IMR-90 (cell line): ENCODE measurements at regions not wholly inside any gene's neighbourhood (a gene's known extent, or its start where the extent isn't known, plus 50 kb on each side); places are given as distances from the start of the nearest gene placed in this dataset.

ENCODE experiments used
- ATAC-seq: fragments of 200-7000 bp; cut with Tn5 transposase; 2 replicates; pipeline ENCODE4 v1.9.1; 2020; ENCODE audit warnings: low read depth, mild to moderate bottlenecking, moderate library complexity
- BruUV-seq: library from RNA; stranded (reverse); fragments of 400-500 nt; replicated peaks from 2 replicates; lab custom pipeline; 2021; lab: Mats Ljungman, UMichigan
- CTCF ChIA-PET: fragments of 300-600 bp; formaldehyde crosslinking; extraction: SDS; loops from one replicate; lab custom pipeline; 2021; ENCODE audit warnings: antibody characterized with exemption; lab: Yijun Ruan, JAX
- POLR2A ChIA-PET: fragments of 300-600 bp; sonication (Branson Sonifier 250); formaldehyde crosslinking; loops from one replicate; lab custom pipeline; 2022; ENCODE audit warnings: antibody characterized with exemption; ENCODE audit not compliant: unreplicated experiment; lab: Charles Lee
- DNase-seq: peaks from one replicate; pipeline ENCODE4 v3.0.0; 2013
- H2AFZ ChIP-seq: replicated peaks from 2 replicates; pipeline ENCODE3; 2013; ENCODE audit warnings: low read length, mild to moderate bottlenecking; ENCODE audit not compliant: poor library complexity
- H2AK5ac ChIP-seq: 2 replicates; pipeline ENCODE4 v1.6.1; 2013; ENCODE audit warnings: low read depth, low read length, inconsistent platforms
- H2AK9ac ChIP-seq: replicated peaks from 2 replicates; pipeline ENCODE3; 2013; ENCODE audit warnings: mild to moderate bottlenecking, low read depth, low read length, moderate library complexity; ENCODE audit not compliant: poor library complexity
- H2BK120ac ChIP-seq: 2 replicates; pipeline ENCODE4 v1.6.1; 2013; ENCODE audit warnings: low read depth, low read length, inconsistent platforms
- H2BK15ac ChIP-seq: 3 replicates; pipeline ENCODE4 v1.6.1; 2013; ENCODE audit warnings: low read depth, low read length, inconsistent platforms
- H2BK20ac ChIP-seq: 2 replicates; pipeline ENCODE4 v1.6.1; 2013; ENCODE audit warnings: low read depth, mild to moderate bottlenecking, inconsistent platforms, low read length, moderate library complexity
- H2BK5ac ChIP-seq: 2 replicates; pipeline ENCODE4 v1.6.1; 2013; ENCODE audit warnings: mild to moderate bottlenecking, low read depth, low read length, inconsistent platforms; ENCODE audit not compliant: poor library complexity, severe bottlenecking
- H3K14ac ChIP-seq: replicated peaks from 2 replicates; pipeline ENCODE4 v1.6.1; 2013; ENCODE audit warnings: low read depth, low read length, inconsistent platforms
- H3K18ac ChIP-seq: 2 replicates; pipeline ENCODE4 v1.6.1; 2013; ENCODE audit warnings: low read depth, low read length, control low read depth
- H3K23ac ChIP-seq: 2 replicates; pipeline ENCODE4 v1.6.1; 2013; ENCODE audit warnings: low read depth, low read length, inconsistent platforms
- H3K27ac ChIP-seq: 2 replicates; pipeline ENCODE4 v1.5.1; 2013; ENCODE audit warnings: mild to moderate bottlenecking, control low read depth, low read length; ENCODE audit not compliant: insufficient read depth
- H3K27me3 ChIP-seq: 2 replicates; pipeline ENCODE4 v1.6.1; 2013; ENCODE audit warnings: low read length; ENCODE audit not compliant: control insufficient read depth, insufficient read depth
- H3K36me3 ChIP-seq: 2 replicates; pipeline ENCODE4 v1.6.1; 2013; ENCODE audit warnings: low read length, mixed read lengths; ENCODE audit not compliant: control insufficient read depth, insufficient read depth
- H3K4ac ChIP-seq: 2 replicates; pipeline ENCODE4 v1.6.1; 2013; ENCODE audit warnings: low read depth, low read length, inconsistent platforms
- H3K4me1 ChIP-seq: 2 replicates; pipeline ENCODE4 v1.6.1; 2013; ENCODE audit warnings: low read length, mixed read lengths; ENCODE audit not compliant: control insufficient read depth, insufficient read depth
- H3K4me2 ChIP-seq: 2 replicates; pipeline ENCODE4 v1.6.1; 2013; ENCODE audit warnings: low read depth, mild to moderate bottlenecking, control low read depth, low read length, moderate library complexity
- H3K4me3 ChIP-seq: 2 replicates; pipeline ENCODE4 v1.5.1; 2013; ENCODE audit warnings: low read depth, mild to moderate bottlenecking, control low read depth, low read length, moderate library complexity; ENCODE audit not compliant: insufficient read depth
- H3K56ac ChIP-seq: 2 replicates; pipeline ENCODE4 v1.6.1; 2013; ENCODE audit warnings: low read length, inconsistent platforms; ENCODE audit not compliant: insufficient read depth; ENCODE audit errors: extremely low read depth
- H3K79me1 ChIP-seq, 2 experiments: 2 replicates each; pipeline ENCODE4 v1.6.1; 2013; ENCODE audit warnings: low read length in 2 of 2, inconsistent platforms in 1 of 2, low read depth in 1 of 2
- H3K9ac ChIP-seq: 2 replicates; pipeline ENCODE4 v1.6.1; 2013; ENCODE audit warnings: low read depth, low read length, control low read depth
- H3K9me1 ChIP-seq: 2 replicates; pipeline ENCODE4 v1.6.1; 2013; ENCODE audit warnings: low read length, inconsistent platforms; ENCODE audit not compliant: insufficient read depth
- H3K9me3 ChIP-seq: 2 replicates; pipeline ENCODE4 v1.6.1; 2013; ENCODE audit warnings: low read length; ENCODE audit not compliant: control insufficient read depth, insufficient read depth
- H4K20me1 ChIP-seq: 2 replicates; pipeline ENCODE4 v1.6.1; 2013; ENCODE audit warnings: low read length, inconsistent platforms; ENCODE audit not compliant: insufficient read depth
- H4K5ac ChIP-seq: 2 replicates; pipeline ENCODE4 v1.6.1; 2013; ENCODE audit warnings: mild to moderate bottlenecking, low read depth, low read length, control low read depth
- H4K8ac ChIP-seq, 2 experiments: 2 replicates each; pipeline ENCODE4 v1.6.1; 2013; ENCODE audit warnings: low read depth in 2 of 2, low read length in 2 of 2, control low read depth in 1 of 2, inconsistent platforms in 1 of 2
- H4K91ac ChIP-seq: 2 replicates; pipeline ENCODE4 v1.6.1; 2013; ENCODE audit warnings: low read depth, low read length, inconsistent platforms; ENCODE audit not compliant: insufficient read depth
- BHLHE40 ChIP-seq: fragments of 150-350 bp; IDR thresholded peaks from 2 replicates; pipeline ENCODE4 v1.6.1; 2016; ENCODE audit warnings: mild to moderate bottlenecking, low read depth, low read length
- CEBPB ChIP-seq: IDR thresholded peaks from 2 replicates; pipeline ENCODE4 v1.6.1; 2012; ENCODE audit warnings: low read depth, low read length, improper control_type of control experiment
- CHD1 ChIP-seq: IDR thresholded peaks from 2 replicates; pipeline ENCODE4 v1.6.1; 2012; ENCODE audit warnings: low read depth, low read length, improper control_type of control experiment
- FOS ChIP-seq: fragments of 150-350 bp; IDR thresholded peaks from 2 replicates; pipeline ENCODE4 v1.6.1; 2016; ENCODE audit warnings: low read depth, low read length
- MAFK ChIP-seq: IDR thresholded peaks from 2 replicates; pipeline ENCODE4 v1.6.1; 2012; ENCODE audit warnings: low read depth, low read length, improper control_type of control experiment
- MAZ ChIP-seq: IDR thresholded peaks from 2 replicates; pipeline ENCODE4 v1.6.1; 2012; ENCODE audit warnings: low read depth, mild to moderate bottlenecking, low read length, improper control_type of control experiment, moderate library complexity, borderline replicate concordance
- MXI1 ChIP-seq: IDR thresholded peaks from 2 replicates; pipeline ENCODE4 v1.6.1; 2012; ENCODE audit warnings: low read depth, mild to moderate bottlenecking, low read length, moderate library complexity, borderline replicate concordance
- NFE2L2 ChIP-seq: fragments of 150-350 bp; IDR thresholded peaks from 2 replicates; pipeline ENCODE4 v1.6.1; 2016; ENCODE audit warnings: low read depth, mild to moderate bottlenecking, low read length
- POLR2A ChIP-seq: IDR thresholded peaks from 2 replicates; pipeline ENCODE4 v1.6.1; 2012; ENCODE audit warnings: mild to moderate bottlenecking, low read depth, low read length
- RAD21 ChIP-seq: IDR thresholded peaks from 2 replicates; pipeline ENCODE4 v1.6.1; 2012; ENCODE audit warnings: low read length, improper control_type of control experiment
- RCOR1 ChIP-seq: IDR thresholded peaks from 2 replicates; pipeline ENCODE4 v1.6.1; 2012; ENCODE audit warnings: mild to moderate bottlenecking, low read length, improper control_type of control experiment; ENCODE audit not compliant: insufficient replicate concordance
- RFX5 ChIP-seq: IDR thresholded peaks from 2 replicates; pipeline ENCODE4 v1.8.0; 2012; ENCODE audit warnings: low read depth, mild to moderate bottlenecking, low read length, moderate library complexity
- SMC3 ChIP-seq: fragments of 150-350 bp; IDR thresholded peaks from 2 replicates; pipeline ENCODE4 v1.6.1; 2016; ENCODE audit warnings: low read depth, mild to moderate bottlenecking, antibody characterized with exemption, low read length, moderate library complexity
- WGBS, 2 experiments: methylation state at CpG; one replicate each; pipeline versions ENCODE4 v1.1.5 to v1.1.7; 2013; ENCODE audit warnings: missing lambda C conversion rate in 2 of 2; ENCODE audit not compliant: insufficient read length in 1 of 2; ENCODE audit errors: extremely low coverage in 2 of 2; 5-methylcytosine and 5-hydroxymethylcytosine counted together
- dilution Hi-C: fragments of 300-500 bp; cut with HindIII; formaldehyde crosslinking; loops from one replicate; pipeline ENCODE4 v1.14.3; 2018; ENCODE audit warnings: low sequenced_read_pairs; ENCODE audit not compliant: unreplicated experiment
- in situ Hi-C: fragments of 300-500 bp; cut with MboI; formaldehyde crosslinking; loops from 3 replicates; pipeline ENCODE4 v1.14.3; 2019; ENCODE audit warnings: low sequenced_read_pairs, inconsistent platforms, mixed read lengths
- intact Hi-C: fragments of 100-400 bp; cut with micrococcal nuclease; formaldehyde crosslinking; loops from 2 replicates; pipeline ENCODE4 v1.10.0; 2022
- TF ChIP-seq, protein P1 (sequence below): conservative IDR thresholded peaks from 2 replicates; pipeline ENCODE4 v1.5.1; 2012; ENCODE audit warnings: mild to moderate bottlenecking, low read depth, low read length, improper control_type of control experiment
- TF ChIP-seq, protein P2 (sequence below): fragments of 150-350 bp; IDR thresholded peaks from 2 replicates; pipeline ENCODE4 v1.6.1; 2017; ENCODE audit warnings: mild to moderate bottlenecking, antibody characterized with exemption, low read length, low read depth
- TF ChIP-seq, protein P3 (sequence below): fragments of 150-350 bp; IDR thresholded peaks from 2 replicates; pipeline ENCODE4 v1.6.1; 2016; ENCODE audit warnings: low read depth, mild to moderate bottlenecking, low read length, moderate library complexity, borderline replicate concordance

DNA sequence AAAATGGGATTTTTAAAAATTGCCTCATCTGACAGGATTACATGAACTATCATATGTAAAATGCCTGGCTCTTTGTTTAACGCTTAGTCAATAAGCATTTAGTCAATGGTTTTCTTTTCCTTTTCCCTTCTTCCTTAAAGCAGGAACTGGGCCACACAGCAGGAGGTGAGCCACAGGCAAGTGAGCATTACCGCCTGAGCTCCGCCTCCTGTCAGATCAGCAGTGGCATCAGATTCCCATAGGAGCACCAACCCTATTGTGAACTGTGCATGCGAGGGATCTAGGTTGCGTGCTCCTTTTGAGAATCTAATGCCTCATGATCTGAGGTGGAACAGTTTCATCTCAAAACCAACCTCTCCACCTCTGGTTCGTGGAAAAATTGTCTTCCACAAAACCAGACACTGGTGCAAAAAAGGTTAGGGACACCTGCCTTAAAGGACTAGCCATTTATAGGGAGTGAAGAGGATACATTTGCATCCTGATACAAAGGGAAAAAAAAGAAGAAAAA, 306.1 kb downstream of the FBXW7 start:
- intact Hi-C loops (no loop called here), dilution Hi-C loops (no loop called here), in situ Hi-C loops (no loop called here)
- H3K23ac ChIP-seq, result no peak overlapping the region
- no peak overlapping the region for H2BK120ac ChIP-seq
- no peak overlapping the region for H2AK9ac ChIP-seq
- H3K9me3 ChIP-seq, result no peaks in the 10 kb centered on the region
- H3K4me2 ChIP-seq, result no peak overlapping the region
- ChIA-PET CTCF (no interaction called here), POLR2A (no interaction called here)
- H4K20me1 ChIP-seq, result no peaks in the 10 kb centered on the region
- DNase-seq, result no peak
- H2BK20ac ChIP-seq, result no peak overlapping the region
- no peak overlapping the region for H4K8ac ChIP-seq
- no peak overlapping the region for H4K91ac ChIP-seq
- no peak overlapping the region for H4K5ac ChIP-seq
- no peak overlapping the region for H3K18ac ChIP-seq
- no peak overlapping the region for H3K4me3 ChIP-seq
- TF ChIP-seq SMC3 (no peak), CEBPB (no peak), BHLHE40 (no peak), NFE2L2 (no peak), RCOR1 (no peak), RAD21 (no peak), MAZ (no peak), CHD1 (no peak), RFX5 (no peak), MXI1 (no peak), MAFK (no peak), FOS (no peak), POLR2A (no peak)
- TF ChIP-seq, protein P1, sequence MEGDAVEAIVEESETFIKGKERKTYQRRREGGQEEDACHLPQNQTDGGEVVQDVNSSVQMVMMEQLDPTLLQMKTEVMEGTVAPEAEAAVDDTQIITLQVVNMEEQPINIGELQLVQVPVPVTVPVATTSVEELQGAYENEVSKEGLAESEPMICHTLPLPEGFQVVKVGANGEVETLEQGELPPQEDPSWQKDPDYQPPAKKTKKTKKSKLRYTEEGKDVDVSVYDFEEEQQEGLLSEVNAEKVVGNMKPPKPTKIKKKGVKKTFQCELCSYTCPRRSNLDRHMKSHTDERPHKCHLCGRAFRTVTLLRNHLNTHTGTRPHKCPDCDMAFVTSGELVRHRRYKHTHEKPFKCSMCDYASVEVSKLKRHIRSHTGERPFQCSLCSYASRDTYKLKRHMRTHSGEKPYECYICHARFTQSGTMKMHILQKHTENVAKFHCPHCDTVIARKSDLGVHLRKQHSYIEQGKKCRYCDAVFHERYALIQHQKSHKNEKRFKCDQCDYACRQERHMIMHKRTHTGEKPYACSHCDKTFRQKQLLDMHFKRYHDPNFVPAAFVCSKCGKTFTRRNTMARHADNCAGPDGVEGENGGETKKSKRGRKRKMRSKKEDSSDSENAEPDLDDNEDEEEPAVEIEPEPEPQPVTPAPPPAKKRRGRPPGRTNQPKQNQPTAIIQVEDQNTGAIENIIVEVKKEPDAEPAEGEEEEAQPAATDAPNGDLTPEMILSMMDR, result no peak
- TF ChIP-seq, protein P2, sequence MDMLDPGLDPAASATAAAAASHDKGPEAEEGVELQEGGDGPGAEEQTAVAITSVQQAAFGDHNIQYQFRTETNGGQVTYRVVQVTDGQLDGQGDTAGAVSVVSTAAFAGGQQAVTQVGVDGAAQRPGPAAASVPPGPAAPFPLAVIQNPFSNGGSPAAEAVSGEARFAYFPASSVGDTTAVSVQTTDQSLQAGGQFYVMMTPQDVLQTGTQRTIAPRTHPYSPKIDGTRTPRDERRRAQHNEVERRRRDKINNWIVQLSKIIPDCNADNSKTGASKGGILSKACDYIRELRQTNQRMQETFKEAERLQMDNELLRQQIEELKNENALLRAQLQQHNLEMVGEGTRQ, result no peak
- TF ChIP-seq, protein P3, sequence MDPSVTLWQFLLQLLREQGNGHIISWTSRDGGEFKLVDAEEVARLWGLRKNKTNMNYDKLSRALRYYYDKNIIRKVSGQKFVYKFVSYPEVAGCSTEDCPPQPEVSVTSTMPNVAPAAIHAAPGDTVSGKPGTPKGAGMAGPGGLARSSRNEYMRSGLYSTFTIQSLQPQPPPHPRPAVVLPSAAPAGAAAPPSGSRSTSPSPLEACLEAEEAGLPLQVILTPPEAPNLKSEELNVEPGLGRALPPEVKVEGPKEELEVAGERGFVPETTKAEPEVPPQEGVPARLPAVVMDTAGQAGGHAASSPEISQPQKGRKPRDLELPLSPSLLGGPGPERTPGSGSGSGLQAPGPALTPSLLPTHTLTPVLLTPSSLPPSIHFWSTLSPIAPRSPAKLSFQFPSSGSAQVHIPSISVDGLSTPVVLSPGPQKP, result no peak
- no peak overlapping the region for H3K14ac ChIP-seq
- no peaks in the 10 kb centered on the region for H3K4me1 ChIP-seq
- no peaks in the 10 kb centered on the region for H3K9me1 ChIP-seq
- no peak overlapping the region for H2BK15ac ChIP-seq
- no peak overlapping the region for H2AK5ac ChIP-seq
- no peak overlapping the region for H3K56ac ChIP-seq
- WGBS, 2 experiments, result 83% methylated on average over 3 of the region's 6 CpGs; no CpG with 5 or more reads in 1 of the 2 experiments
- no peak for ATAC-seq
- H3K27ac ChIP-seq, result no peak overlapping the region
- H3K9ac ChIP-seq, result no peak overlapping the region
- no peaks in the 10 kb centered on the region for H3K79me1 ChIP-seq
- no TSS peak for BruUV-seq
- no peak overlapping the region for H2AFZ ChIP-seq
- no peaks in the 10 kb centered on the region for H3K36me3 ChIP-seq
- peaks cover 13% of the 10 kb centered on the region; the same call in 1 of the 2 replicates for H3K27me3 ChIP-seq
- H2BK5ac ChIP-seq, result no peak overlapping the region
- H3K4ac ChIP-seq, result no peak overlapping the region
